ENCODE measurements at regions not wholly inside any gene's neighbourhood (a gene's known extent, or its start where the extent isn't known, plus 50 kb on each side); places are given as distances from the start of the nearest gene placed in this dataset.

DNA sequence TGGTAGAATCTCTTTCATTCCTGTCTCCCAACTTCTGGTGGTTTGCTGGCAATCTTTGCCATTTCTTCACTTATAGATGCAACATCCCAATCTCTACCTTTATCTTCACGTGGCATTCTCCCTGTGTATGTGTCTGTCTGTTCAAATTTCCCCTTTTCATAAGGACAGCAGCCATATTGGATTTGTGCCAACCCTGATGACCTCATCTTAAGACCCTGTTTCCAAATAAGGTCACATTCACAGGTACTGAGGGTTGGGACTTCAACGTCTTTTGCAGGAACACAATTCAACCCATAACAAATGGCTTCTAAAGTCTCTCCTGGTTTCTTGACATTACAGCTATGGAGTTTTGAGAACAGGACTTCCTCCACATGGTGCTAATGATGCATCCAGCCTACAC lies 84.5 kb upstream of the OLIG2 start:
- H3K27me3 ChIP-seq (ENCODE audit: control insufficient read depth, insufficient read depth, low read length): peaks cover 4% of the 10 kb centered on the region; the same call in 1 of the 2 replicates
- H2BK5ac ChIP-seq (ENCODE audit: low read depth, low read length, poor library complexity, severe bottlenecking): no peak overlapping the region
- H3K23ac ChIP-seq (ENCODE audit: low read depth, low read length): no peak overlapping the region
- H3K9me3 ChIP-seq (ENCODE audit: control insufficient read depth, insufficient read depth, low read length): no peaks in the 10 kb centered on the region
- H2AK5ac ChIP-seq (ENCODE audit: low read depth, low read length): no peak overlapping the region
- no peak overlapping the region for H4K5ac ChIP-seq (ENCODE audit: low read depth, low read length)
- dilution Hi-C loops (cut with HindIII; ENCODE audit: low sequenced_read_pairs, unreplicated experiment): no loop called here
- H3K4me2 ChIP-seq (ENCODE audit: low read depth, low read length): no peak overlapping the region
- no peak overlapping the region for H3K27ac ChIP-seq (ENCODE audit: insufficient read depth, low read length)
- no peaks in the 10 kb centered on the region for H4K20me1 ChIP-seq (ENCODE audit: insufficient read depth, low read length)
- H3K9ac ChIP-seq (ENCODE audit: low read depth, low read length): no peak overlapping the region
- in situ Hi-C loops (cut with MboI; ENCODE audit: low sequenced_read_pairs): no loop called here
- no peak overlapping the region for H3K4me3 ChIP-seq (ENCODE audit: insufficient read depth, low read depth, low read length)
- BruUV-seq (replicated peaks): no TSS peak
- ChIA-PET POLR2A (ENCODE audit: unreplicated experiment) (no interaction called here), CTCF (interaction anchor here (0.6 to 1.9 kb wide), 8 partner anchors 10 to 785 kb away, joined by 3 to 14 read pairs (median 5); no protein-coding TSS in a partner anchor)
- H3K14ac ChIP-seq (replicated peaks; ENCODE audit: low read depth, low read length): no peak overlapping the region
- TF ChIP-seq FOS (IDR thresholded peaks at IDR 0.05; ENCODE audit: low read depth, low read length) (no peak), RFX5 (IDR thresholded peaks at IDR 0.05; ENCODE audit: low read depth, low read length) (no peak), BHLHE40 (IDR thresholded peaks at IDR 0.05; ENCODE audit: low read depth, low read length) (no peak), CHD1 (IDR thresholded peaks at IDR 0.05; ENCODE audit: low read depth, low read length) (no peak), CEBPB (IDR thresholded peaks at IDR 0.05; ENCODE audit: low read depth, low read length) (no peak), RAD21 (IDR thresholded peaks at IDR 0.05; ENCODE audit: low read length) (no peak), MAZ (IDR thresholded peaks at IDR 0.05; ENCODE audit: borderline replicate concordance, low read depth, low read length) (no peak), SMC3 (IDR thresholded peaks at IDR 0.05; ENCODE audit: low read depth, low read length) (no peak), NFE2L2 (IDR thresholded peaks at IDR 0.05; ENCODE audit: low read depth, low read length) (no peak), RCOR1 (IDR thresholded peaks at IDR 0.05; ENCODE audit: insufficient replicate concordance, low read length) (no peak), MXI1 (IDR thresholded peaks at IDR 0.05; ENCODE audit: borderline replicate concordance, low read depth, low read length) (no peak), POLR2A (IDR thresholded peaks at IDR 0.05; ENCODE audit: low read depth, low read length) (no peak), MAFK (IDR thresholded peaks at IDR 0.05; ENCODE audit: low read depth, low read length) (no peak)
- TF ChIP-seq, protein P1, sequence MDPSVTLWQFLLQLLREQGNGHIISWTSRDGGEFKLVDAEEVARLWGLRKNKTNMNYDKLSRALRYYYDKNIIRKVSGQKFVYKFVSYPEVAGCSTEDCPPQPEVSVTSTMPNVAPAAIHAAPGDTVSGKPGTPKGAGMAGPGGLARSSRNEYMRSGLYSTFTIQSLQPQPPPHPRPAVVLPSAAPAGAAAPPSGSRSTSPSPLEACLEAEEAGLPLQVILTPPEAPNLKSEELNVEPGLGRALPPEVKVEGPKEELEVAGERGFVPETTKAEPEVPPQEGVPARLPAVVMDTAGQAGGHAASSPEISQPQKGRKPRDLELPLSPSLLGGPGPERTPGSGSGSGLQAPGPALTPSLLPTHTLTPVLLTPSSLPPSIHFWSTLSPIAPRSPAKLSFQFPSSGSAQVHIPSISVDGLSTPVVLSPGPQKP (IDR thresholded peaks at IDR 0.05; ENCODE audit: borderline replicate concordance, low read depth, low read length): no peak
- TF ChIP-seq, protein P2, sequence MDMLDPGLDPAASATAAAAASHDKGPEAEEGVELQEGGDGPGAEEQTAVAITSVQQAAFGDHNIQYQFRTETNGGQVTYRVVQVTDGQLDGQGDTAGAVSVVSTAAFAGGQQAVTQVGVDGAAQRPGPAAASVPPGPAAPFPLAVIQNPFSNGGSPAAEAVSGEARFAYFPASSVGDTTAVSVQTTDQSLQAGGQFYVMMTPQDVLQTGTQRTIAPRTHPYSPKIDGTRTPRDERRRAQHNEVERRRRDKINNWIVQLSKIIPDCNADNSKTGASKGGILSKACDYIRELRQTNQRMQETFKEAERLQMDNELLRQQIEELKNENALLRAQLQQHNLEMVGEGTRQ (IDR thresholded peaks at IDR 0.05; ENCODE audit: low read depth, low read length): no peak
- DNase-seq (no peak), ATAC-seq (ENCODE audit: low read depth) (no peak)
- no peak overlapping the region for H2BK20ac ChIP-seq (ENCODE audit: low read depth, low read length)
- no peak overlapping the region for H3K18ac ChIP-seq (ENCODE audit: low read depth, low read length)
- intact Hi-C loops (cut with micrococcal nuclease): no loop called here
- no peak overlapping the region for H2BK120ac ChIP-seq (ENCODE audit: low read depth, low read length)
- no CpG with 5 or more reads among the region's 2 CpGs for WGBS, 2 experiments (ENCODE audit: extremely low coverage in 2 of 2, insufficient read length in 1 of 2)
- no peak overlapping the region for H2AFZ ChIP-seq (replicated peaks; ENCODE audit: low read length, poor library complexity)
- no peak overlapping the region for H3K56ac ChIP-seq (ENCODE audit: extremely low read depth, insufficient read depth, low read length)
- no peaks in the 10 kb centered on the region for H3K36me3 ChIP-seq (ENCODE audit: control insufficient read depth, insufficient read depth, low read length)
- H3K4ac ChIP-seq (ENCODE audit: low read depth, low read length): no peak overlapping the region
- H4K8ac ChIP-seq (ENCODE audit: low read depth in 2 of 2, low read length in 2 of 2): no peak overlapping the region
- H2BK15ac ChIP-seq (ENCODE audit: low read depth, low read length): no peak overlapping the region
- H3K4me1 ChIP-seq (ENCODE audit: control insufficient read depth, insufficient read depth, low read length): no peaks in the 10 kb centered on the region
- no peak overlapping the region for H4K91ac ChIP-seq (ENCODE audit: insufficient read depth, low read depth, low read length)
- H3K9me1 ChIP-seq (ENCODE audit: insufficient read depth, low read length): no peaks in the 10 kb centered on the region
- no peaks in the 10 kb centered on the region for H3K79me1 ChIP-seq (ENCODE audit: low read depth in 1 of 2, low read length in 2 of 2)
- H2AK9ac ChIP-seq (replicated peaks; ENCODE audit: low read depth, low read length, poor library complexity): no peak overlapping the region

Data from IMR-90 (cell line).